NT2/D1 (cell line): ENCODE measurements at regions not wholly inside any gene's neighbourhood (a gene's known extent, or its start where the extent isn't known, plus 50 kb on each side); places are given as distances from the start of the nearest gene placed in this dataset.

Source experiments
- DNase-seq: peaks from one replicate; pipeline ENCODE4 v3.0.0-alpha.2; 2011; ENCODE audit warnings: low read depth, low spot score
- H3K27me3 ChIP-seq: 2 replicates; pipeline ENCODE4 v1.6.0; 2011; ENCODE audit warnings: mild to moderate bottlenecking; ENCODE audit not compliant: insufficient read length, insufficient read depth
- H3K36me3 ChIP-seq: 2 replicates; pipeline ENCODE4 v1.6.1; 2011; ENCODE audit warnings: mild to moderate bottlenecking, low read length, mixed read lengths; ENCODE audit not compliant: insufficient read depth, insufficient read length
- H3K4me1 ChIP-seq: 2 replicates; pipeline ENCODE4 v1.5.1; 2011; ENCODE audit not compliant: insufficient read depth, insufficient read length
- H3K4me3 ChIP-seq: 2 replicates; pipeline ENCODE4 v1.5.1; 2011; ENCODE audit warnings: low read depth; ENCODE audit not compliant: insufficient read length
- H3K9ac ChIP-seq: 2 replicates; pipeline ENCODE4 v1.6.0; 2011; ENCODE audit warnings: low read depth; ENCODE audit not compliant: insufficient read length
- H3K9me3 ChIP-seq: 2 replicates; pipeline ENCODE4 v1.5.1; 2011; ENCODE audit warnings: mild to moderate bottlenecking, low read length; ENCODE audit not compliant: insufficient read depth
- SUZ12 ChIP-seq: IDR thresholded peaks from 2 replicates; pipeline ENCODE4 v1.6.1; 2011; ENCODE audit not compliant: insufficient read length, insufficient read depth; ENCODE audit errors: extremely low read depth
- YY1 ChIP-seq: IDR thresholded peaks from 2 replicates; pipeline ENCODE4 v1.6.1; 2011; ENCODE audit not compliant: insufficient read length, insufficient read depth
- ZNF274 ChIP-seq: IDR thresholded peaks from 2 replicates; pipeline ENCODE4 v1.6.1; 2011; ENCODE audit warnings: mild to moderate bottlenecking, low read depth, low read length

- no peak overlapping the region for H3K4me3 ChIP-seq
- H3K9me3 ChIP-seq: no peaks in the 10 kb centered on the region
- no peaks in the 10 kb centered on the region for H3K4me1 ChIP-seq
- H3K9ac ChIP-seq: no peak overlapping the region
- H3K27me3 ChIP-seq: no peaks in the 10 kb centered on the region
- DNase-seq: no peak
- no peak for TF ChIP-seq ZNF274
- TF ChIP-seq SUZ12: no peak
- no peaks in the 10 kb centered on the region for H3K36me3 ChIP-seq
Measured at GRCh38 chr7:93830141-93830925, 60.2 kb downstream of the TFPI2 start.

DNA sequence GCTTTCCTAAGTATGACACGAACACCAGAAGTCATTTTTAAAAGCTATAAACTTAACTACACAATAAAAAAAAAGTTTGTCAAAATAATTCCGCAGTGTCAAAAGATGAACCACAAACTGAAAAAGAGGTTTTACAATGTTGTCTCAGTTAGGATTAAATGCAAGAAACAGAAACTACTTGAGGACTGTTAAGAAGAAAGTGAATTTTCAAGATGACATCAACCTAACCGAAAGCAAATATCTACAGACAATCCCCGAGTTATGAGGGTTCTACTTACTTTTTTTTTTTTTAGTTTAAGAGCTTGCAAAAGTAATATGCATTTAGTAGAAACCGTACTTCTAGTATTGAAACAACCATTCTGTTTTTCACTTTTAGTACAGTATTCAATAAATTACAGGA is 62.3 kb downstream of the TFPI2 start:
- no peak for DNase-seq
- Histone ChIP-seq H3K36me3 (no peaks in the 10 kb centered on the region), H3K27me3 (no peaks in the 10 kb centered on the region), H3K4me1 (no peaks in the 10 kb centered on the region), H3K9ac (no peak overlapping the region), H3K4me3 (no peak overlapping the region), H3K9me3 (no peaks in the 10 kb centered on the region)
- TF ChIP-seq ZNF274 (no peak), YY1 (no peak), SUZ12 (no peak)

GRCh38 chr7:93823621-93824020 is 66.9 kb downstream of the TFPI2 start:
- Histone ChIP-seq H3K36me3 (no peaks in the 10 kb centered on the region), H3K27me3 (no peaks in the 10 kb centered on the region)
- DNase-seq: no peak

GRCh38 chr7:93821463-93821862 is 69.1 kb downstream of the TFPI2 start:
- DNase-seq: no peak
- no peak overlapping the region for H3K4me3 ChIP-seq
- TF ChIP-seq YY1 (no peak), ZNF274 (no peak), SUZ12 (no peak)
- H3K4me1 ChIP-seq: no peaks in the 10 kb centered on the region
- no peak overlapping the region for H3K9ac ChIP-seq
- no peaks in the 10 kb centered on the region for H3K9me3 ChIP-seq
- H3K36me3 ChIP-seq: no peaks in the 10 kb centered on the region
- no peaks in the 10 kb centered on the region for H3K27me3 ChIP-seq

More at GRCh38 chr7:93823621-93824020, 66.9 kb downstream of the TFPI2 start:
- Histone ChIP-seq H3K9me3 (no peaks in the 10 kb centered on the region), H3K4me1 (no peaks in the 10 kb centered on the region), H3K4me3 (no peak overlapping the region), H3K9ac (no peak overlapping the region)
- TF ChIP-seq ZNF274 (no peak), YY1 (no peak), SUZ12 (no peak)

- no peak for DNase-seq
- Histone ChIP-seq H3K9me3 (no peaks in the 10 kb centered on the region), H3K36me3 (no peaks in the 10 kb centered on the region), H3K9ac (no peak overlapping the region), H3K4me1 (no peaks in the 10 kb centered on the region), H3K4me3 (no peak overlapping the region), H3K27me3 (no peaks in the 10 kb centered on the region)
- TF ChIP-seq ZNF274 (no peak), YY1 (no peak), SUZ12 (no peak)
Measured at GRCh38 chr7:93819699-93820098, 70.9 kb downstream of the TFPI2 start.

- TF ChIP-seq ZNF274: no peak
- no peak for TF ChIP-seq YY1
- no peak for TF ChIP-seq SUZ12
- no peak for DNase-seq
- no peaks in the 10 kb centered on the region for H3K9me3 ChIP-seq
Measured at GRCh38 chr7:93817526-93817925, 73.0 kb downstream of the TFPI2 start.

DNA sequence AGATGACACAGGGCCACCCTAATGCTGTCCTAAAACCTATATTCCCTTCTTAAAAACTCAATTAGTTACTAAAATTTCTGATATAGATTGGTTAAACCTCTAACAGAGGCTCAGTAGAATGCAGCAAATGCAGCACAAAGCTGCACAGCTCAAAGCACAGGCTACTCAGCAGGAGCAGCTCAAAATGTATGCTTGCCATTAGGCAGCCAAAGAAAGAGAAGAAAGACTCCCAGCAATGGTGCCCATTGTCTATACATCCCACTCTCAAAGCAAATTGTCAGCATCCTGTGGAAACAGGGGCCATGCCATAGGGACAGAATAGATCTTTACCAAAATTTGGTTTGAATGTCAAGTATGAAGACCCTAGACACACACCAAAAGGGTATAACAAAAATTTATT is 73.5 kb downstream of the TFPI2 start:
- Histone ChIP-seq H3K36me3 (no peaks in the 10 kb centered on the region), H3K9me3 (no peaks in the 10 kb centered on the region), H3K9ac (no peak overlapping the region), H3K27me3 (no peaks in the 10 kb centered on the region), H3K4me1 (no peaks in the 10 kb centered on the region), H3K4me3 (no peak overlapping the region)
- no peak for DNase-seq
- no peak for TF ChIP-seq SUZ12
- no peak for TF ChIP-seq ZNF274
- no peak for TF ChIP-seq YY1

More at GRCh38 chr7:93817526-93817925, 73.0 kb downstream of the TFPI2 start:
- Histone ChIP-seq H3K4me1 (no peaks in the 10 kb centered on the region), H3K4me3 (no peak overlapping the region), H3K27me3 (no peaks in the 10 kb centered on the region), H3K36me3 (no peaks in the 10 kb centered on the region), H3K9ac (no peak overlapping the region)

- no peak for DNase-seq
- Histone ChIP-seq H3K9me3 (no peaks in the 10 kb centered on the region), H3K36me3 (no peaks in the 10 kb centered on the region), H3K27me3 (no peaks in the 10 kb centered on the region), H3K4me1 (no peaks in the 10 kb centered on the region), H3K4me3 (no peak overlapping the region), H3K9ac (no peak overlapping the region)
- TF ChIP-seq ZNF274 (no peak), SUZ12 (no peak), YY1 (no peak)
Measured at GRCh38 chr7:93813514-93813913, 77.0 kb downstream of the TFPI2 start.
